GM23338 (cell line): ENCODE measurements at regions not wholly inside any gene's neighbourhood (a gene's known extent, or its start where the extent isn't known, plus 50 kb on each side); places are given as distances from the start of the nearest gene placed in this dataset.

ENCODE experiments used
- CREB1 ChIP-seq: fragments of 250-450 bp; sonication (Bioruptor Pico); IDR thresholded peaks from 2 replicates; pipeline ENCODE4 v1.5.0; 2020; ENCODE audit warnings: low read depth, mild to moderate bottlenecking, moderate library complexity
- EZH2 ChIP-seq: fragments of 200-600 bp; sonication (generic); IDR thresholded peaks from one replicate; pipeline ENCODE4 v1.8.0; 2017; ENCODE audit warnings: antibody characterized with exemption, mild to moderate bottlenecking, low read depth; ENCODE audit not compliant: unreplicated experiment
- EZH2phosphoT487 ChIP-seq: fragments of 200-600 bp; sonication (generic); IDR thresholded peaks from one replicate; pipeline ENCODE4 v1.8.1; 2018; ENCODE audit warnings: antibody characterized with exemption; ENCODE audit not compliant: unreplicated experiment
- JUNB ChIP-seq: IDR thresholded peaks from one replicate; pipeline ENCODE4 v1.6.1; 2016; ENCODE audit warnings: antibody characterized with exemption; ENCODE audit not compliant: unreplicated experiment
- NANOG ChIP-seq: IDR thresholded peaks from 2 replicates; pipeline ENCODE4 v1.6.1; 2016; ENCODE audit warnings: antibody characterized with exemption, borderline replicate concordance
- POLR2AphosphoS5 ChIP-seq: IDR thresholded peaks from 2 replicates; pipeline ENCODE4 v1.6.1; 2016; ENCODE audit warnings: antibody characterized with exemption, low read depth
- STAT1 ChIP-seq: IDR thresholded peaks from one replicate; pipeline ENCODE4 v1.6.1; 2016; ENCODE audit warnings: antibody characterized with exemption; ENCODE audit not compliant: unreplicated experiment
- ZNF114 ChIP-seq: fragments of 250-450 bp; sonication (Bioruptor Pico); IDR thresholded peaks from 2 replicates; pipeline ENCODE4 v1.5.0; 2020; ENCODE audit warnings: mild to moderate bottlenecking, moderate library complexity
- ZNF331 ChIP-seq: fragments of 250-450 bp; sonication (Bioruptor Pico); IDR thresholded peaks from 2 replicates; pipeline ENCODE4 v1.5.0; 2020; ENCODE audit warnings: low read depth, mild to moderate bottlenecking, moderate library complexity
- TF ChIP-seq, protein P1 (sequence below), 2 experiments: fragments of 200-600 bp in 1 of 2; sonication (generic) in 1 of 2; conservative IDR thresholded peaks; 2 replicates each; pipeline versions ENCODE4 v1.5.1 to v1.6.1; 2016 to 2017; ENCODE audit warnings: antibody characterized with exemption in 2 of 2, low read depth in 2 of 2, mild to moderate bottlenecking in 2 of 2, moderate library complexity in 1 of 2
- TF ChIP-seq, protein P2 (sequence below): IDR thresholded peaks from one replicate; pipeline ENCODE4 v1.6.1; 2018; ENCODE audit warnings: antibody characterized with exemption; ENCODE audit not compliant: unreplicated experiment
- TF ChIP-seq, protein P3 (sequence below): IDR thresholded peaks from 2 replicates; pipeline ENCODE4 v1.6.1; 2016; ENCODE audit warnings: antibody characterized with exemption
- TF ChIP-seq, protein P4 (sequence below): fragments of 250-450 bp; sonication (Bioruptor Pico); IDR thresholded peaks from 2 replicates; pipeline ENCODE4 v1.5.0; 2020; ENCODE audit warnings: mild to moderate bottlenecking, moderate library complexity

DNA sequence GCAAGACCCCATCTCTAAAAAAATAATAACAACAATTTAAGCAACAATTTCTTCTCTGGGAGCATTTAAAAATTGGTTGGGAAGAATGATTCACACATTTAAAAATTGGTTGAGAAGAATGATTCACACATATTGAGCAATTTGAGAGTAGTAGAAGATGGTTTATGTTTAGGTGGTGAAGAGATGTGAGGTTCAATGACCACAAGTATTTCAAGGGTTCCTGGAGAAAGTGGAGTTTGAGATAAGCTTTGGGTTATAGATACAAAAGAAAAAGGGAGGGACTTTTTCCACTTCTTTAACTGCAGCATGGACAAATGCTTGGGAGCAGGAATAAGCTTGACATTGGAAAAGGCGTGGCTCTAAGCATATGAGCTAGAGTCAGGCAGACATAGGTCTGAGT is 145.7 kb upstream of the NPHP3 start:
- TF ChIP-seq, protein P1, sequence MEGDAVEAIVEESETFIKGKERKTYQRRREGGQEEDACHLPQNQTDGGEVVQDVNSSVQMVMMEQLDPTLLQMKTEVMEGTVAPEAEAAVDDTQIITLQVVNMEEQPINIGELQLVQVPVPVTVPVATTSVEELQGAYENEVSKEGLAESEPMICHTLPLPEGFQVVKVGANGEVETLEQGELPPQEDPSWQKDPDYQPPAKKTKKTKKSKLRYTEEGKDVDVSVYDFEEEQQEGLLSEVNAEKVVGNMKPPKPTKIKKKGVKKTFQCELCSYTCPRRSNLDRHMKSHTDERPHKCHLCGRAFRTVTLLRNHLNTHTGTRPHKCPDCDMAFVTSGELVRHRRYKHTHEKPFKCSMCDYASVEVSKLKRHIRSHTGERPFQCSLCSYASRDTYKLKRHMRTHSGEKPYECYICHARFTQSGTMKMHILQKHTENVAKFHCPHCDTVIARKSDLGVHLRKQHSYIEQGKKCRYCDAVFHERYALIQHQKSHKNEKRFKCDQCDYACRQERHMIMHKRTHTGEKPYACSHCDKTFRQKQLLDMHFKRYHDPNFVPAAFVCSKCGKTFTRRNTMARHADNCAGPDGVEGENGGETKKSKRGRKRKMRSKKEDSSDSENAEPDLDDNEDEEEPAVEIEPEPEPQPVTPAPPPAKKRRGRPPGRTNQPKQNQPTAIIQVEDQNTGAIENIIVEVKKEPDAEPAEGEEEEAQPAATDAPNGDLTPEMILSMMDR (conservative IDR thresholded peaks at IDR 0.05; ENCODE audit: low read depth in 2 of 2): no peak
- TF ChIP-seq EZH2phosphoT487 (no peak), ZNF114 (CRISPR knock-in tag) (no peak), POLR2AphosphoS5 (no peak), EZH2 (no peak), ZNF331 (CRISPR knock-in tag) (no peak), CREB1 (no peak), STAT1 (no peak), JUNB (no peak), NANOG (no peak)
- TF ChIP-seq, protein P2, sequence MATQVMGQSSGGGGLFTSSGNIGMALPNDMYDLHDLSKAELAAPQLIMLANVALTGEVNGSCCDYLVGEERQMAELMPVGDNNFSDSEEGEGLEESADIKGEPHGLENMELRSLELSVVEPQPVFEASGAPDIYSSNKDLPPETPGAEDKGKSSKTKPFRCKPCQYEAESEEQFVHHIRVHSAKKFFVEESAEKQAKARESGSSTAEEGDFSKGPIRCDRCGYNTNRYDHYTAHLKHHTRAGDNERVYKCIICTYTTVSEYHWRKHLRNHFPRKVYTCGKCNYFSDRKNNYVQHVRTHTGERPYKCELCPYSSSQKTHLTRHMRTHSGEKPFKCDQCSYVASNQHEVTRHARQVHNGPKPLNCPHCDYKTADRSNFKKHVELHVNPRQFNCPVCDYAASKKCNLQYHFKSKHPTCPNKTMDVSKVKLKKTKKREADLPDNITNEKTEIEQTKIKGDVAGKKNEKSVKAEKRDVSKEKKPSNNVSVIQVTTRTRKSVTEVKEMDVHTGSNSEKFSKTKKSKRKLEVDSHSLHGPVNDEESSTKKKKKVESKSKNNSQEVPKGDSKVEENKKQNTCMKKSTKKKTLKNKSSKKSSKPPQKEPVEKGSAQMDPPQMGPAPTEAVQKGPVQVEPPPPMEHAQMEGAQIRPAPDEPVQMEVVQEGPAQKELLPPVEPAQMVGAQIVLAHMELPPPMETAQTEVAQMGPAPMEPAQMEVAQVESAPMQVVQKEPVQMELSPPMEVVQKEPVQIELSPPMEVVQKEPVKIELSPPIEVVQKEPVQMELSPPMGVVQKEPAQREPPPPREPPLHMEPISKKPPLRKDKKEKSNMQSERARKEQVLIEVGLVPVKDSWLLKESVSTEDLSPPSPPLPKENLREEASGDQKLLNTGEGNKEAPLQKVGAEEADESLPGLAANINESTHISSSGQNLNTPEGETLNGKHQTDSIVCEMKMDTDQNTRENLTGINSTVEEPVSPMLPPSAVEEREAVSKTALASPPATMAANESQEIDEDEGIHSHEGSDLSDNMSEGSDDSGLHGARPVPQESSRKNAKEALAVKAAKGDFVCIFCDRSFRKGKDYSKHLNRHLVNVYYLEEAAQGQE: no peak
- TF ChIP-seq, protein P3, sequence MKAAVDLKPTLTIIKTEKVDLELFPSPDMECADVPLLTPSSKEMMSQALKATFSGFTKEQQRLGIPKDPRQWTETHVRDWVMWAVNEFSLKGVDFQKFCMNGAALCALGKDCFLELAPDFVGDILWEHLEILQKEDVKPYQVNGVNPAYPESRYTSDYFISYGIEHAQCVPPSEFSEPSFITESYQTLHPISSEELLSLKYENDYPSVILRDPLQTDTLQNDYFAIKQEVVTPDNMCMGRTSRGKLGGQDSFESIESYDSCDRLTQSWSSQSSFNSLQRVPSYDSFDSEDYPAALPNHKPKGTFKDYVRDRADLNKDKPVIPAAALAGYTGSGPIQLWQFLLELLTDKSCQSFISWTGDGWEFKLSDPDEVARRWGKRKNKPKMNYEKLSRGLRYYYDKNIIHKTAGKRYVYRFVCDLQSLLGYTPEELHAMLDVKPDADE: no peak
- TF ChIP-seq, protein P4, sequence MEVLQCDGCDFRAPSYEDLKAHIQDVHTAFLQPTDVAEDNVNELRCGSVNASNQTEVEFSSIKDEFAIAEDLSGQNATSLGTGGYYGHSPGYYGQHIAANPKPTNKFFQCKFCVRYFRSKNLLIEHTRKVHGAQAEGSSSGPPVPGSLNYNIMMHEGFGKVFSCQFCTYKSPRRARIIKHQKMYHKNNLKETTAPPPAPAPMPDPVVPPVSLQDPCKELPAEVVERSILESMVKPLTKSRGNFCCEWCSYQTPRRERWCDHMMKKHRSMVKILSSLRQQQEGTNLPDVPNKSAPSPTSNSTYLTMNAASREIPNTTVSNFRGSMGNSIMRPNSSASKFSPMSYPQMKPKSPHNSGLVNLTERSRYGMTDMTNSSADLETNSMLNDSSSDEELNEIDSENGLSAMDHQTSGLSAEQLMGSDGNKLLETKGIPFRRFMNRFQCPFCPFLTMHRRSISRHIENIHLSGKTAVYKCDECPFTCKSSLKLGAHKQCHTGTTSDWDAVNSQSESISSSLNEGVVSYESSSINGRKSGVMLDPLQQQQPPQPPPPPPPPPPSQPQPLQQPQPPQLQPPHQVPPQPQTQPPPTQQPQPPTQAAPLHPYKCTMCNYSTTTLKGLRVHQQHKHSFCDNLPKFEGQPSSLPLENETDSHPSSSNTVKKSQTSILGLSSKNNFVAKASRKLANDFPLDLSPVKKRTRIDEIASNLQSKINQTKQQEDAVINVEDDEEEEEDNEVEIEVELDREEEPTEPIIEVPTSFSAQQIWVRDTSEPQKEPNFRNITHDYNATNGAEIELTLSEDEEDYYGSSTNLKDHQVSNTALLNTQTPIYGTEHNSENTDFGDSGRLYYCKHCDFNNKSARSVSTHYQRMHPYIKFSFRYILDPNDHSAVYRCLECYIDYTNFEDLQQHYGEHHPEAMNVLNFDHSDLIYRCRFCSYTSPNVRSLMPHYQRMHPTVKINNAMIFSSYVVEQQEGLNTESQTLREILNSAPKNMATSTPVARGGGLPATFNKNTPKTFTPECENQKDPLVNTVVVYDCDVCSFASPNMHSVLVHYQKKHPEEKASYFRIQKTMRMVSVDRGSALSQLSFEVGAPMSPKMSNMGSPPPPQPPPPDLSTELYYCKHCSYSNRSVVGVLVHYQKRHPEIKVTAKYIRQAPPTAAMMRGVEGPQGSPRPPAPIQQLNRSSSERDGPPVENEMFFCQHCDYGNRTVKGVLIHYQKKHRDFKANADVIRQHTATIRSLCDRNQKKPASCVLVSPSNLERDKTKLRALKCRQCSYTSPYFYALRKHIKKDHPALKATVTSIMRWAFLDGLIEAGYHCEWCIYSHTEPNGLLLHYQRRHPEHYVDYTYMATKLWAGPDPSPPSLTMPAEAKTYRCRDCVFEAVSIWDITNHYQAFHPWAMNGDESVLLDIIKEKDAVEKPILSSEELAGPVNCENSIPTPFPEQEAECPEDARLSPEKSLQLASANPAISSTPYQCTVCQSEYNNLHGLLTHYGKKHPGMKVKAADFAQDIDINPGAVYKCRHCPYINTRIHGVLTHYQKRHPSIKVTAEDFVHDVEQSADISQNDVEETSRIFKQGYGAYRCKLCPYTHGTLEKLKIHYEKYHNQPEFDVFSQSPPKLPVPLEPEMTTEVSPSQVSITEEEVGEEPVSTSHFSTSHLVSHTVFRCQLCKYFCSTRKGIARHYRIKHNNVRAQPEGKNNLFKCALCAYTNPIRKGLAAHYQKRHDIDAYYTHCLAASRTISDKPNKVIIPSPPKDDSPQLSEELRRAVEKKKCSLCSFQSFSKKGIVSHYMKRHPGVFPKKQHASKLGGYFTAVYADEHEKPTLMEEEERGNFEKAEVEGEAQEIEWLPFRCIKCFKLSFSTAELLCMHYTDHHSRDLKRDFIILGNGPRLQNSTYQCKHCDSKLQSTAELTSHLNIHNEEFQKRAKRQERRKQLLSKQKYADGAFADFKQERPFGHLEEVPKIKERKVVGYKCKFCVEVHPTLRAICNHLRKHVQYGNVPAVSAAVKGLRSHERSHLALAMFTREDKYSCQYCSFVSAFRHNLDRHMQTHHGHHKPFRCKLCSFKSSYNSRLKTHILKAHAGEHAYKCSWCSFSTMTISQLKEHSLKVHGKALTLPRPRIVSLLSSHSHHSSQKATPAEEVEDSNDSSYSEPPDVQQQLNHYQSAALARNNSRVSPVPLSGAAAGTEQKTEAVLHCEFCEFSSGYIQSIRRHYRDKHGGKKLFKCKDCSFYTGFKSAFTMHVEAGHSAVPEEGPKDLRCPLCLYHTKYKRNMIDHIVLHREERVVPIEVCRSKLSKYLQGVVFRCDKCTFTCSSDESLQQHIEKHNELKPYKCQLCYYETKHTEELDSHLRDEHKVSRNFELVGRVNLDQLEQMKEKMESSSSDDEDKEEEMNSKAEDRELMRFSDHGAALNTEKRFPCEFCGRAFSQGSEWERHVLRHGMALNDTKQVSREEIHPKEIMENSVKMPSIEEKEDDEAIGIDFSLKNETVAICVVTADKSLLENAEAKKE (CRISPR knock-in tag): no peak
